Daoy (cell line): ENCODE measurements at regions not wholly inside any gene's neighbourhood (a gene's known extent, or its start where the extent isn't known, plus 50 kb on each side); places are given as distances from the start of the nearest gene placed in this dataset.
"Not testable (repeated sequence)": the region's sequence is repeated elsewhere in the genome, so short reads cannot be mapped to it uniquely, and the experiment has no call there.

ENCODE experiments used
- DNase-seq: peaks from one replicate; pipeline ENCODE4 v3.0.0-alpha.2; 2015; ENCODE audit warnings: low read depth

GRCh38 chr3:63096248-63097058 lies 181.7 kb upstream of the SYNPR start:
- DNase-seq, result no peak

GRCh38 chr3:63097396-63097795 lies 180.7 kb upstream of the SYNPR start:
- DNase-seq, result no peak

GRCh38 chr3:63116922-63117321 lies 161.2 kb upstream of the SYNPR start:
- DNase-seq, result no peak

DNA sequence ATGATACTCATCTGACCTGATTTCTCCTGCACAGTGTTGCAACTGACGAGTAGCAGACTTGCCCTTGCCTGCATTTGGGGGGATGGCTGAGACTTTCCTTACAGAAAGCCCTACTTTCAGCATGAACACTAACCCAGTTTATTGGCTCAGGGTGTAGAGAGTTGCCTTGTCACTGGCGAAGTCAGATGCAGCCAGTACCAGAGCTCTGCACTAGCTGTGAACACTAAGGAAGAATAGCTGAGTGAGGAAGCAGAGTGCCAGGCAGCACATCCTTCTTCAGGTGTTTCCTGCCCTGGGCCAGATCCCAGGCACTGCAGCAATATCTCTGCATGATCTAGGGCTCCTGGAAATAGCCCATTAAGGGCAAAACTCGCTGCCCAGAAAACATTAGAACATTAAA lies 154.0 kb upstream of the SYNPR start:
- no peak for DNase-seq

GRCh38 chr3:63126530-63126929 lies 151.6 kb upstream of the SYNPR start:
- DNase-seq, result no peak

GRCh38 chr3:63128380-63128779 lies 149.7 kb upstream of the SYNPR start:
- no peak for DNase-seq

GRCh38 chr3:63130625-63131024 lies 147.5 kb upstream of the SYNPR start:
- no peak for DNase-seq

DNA sequence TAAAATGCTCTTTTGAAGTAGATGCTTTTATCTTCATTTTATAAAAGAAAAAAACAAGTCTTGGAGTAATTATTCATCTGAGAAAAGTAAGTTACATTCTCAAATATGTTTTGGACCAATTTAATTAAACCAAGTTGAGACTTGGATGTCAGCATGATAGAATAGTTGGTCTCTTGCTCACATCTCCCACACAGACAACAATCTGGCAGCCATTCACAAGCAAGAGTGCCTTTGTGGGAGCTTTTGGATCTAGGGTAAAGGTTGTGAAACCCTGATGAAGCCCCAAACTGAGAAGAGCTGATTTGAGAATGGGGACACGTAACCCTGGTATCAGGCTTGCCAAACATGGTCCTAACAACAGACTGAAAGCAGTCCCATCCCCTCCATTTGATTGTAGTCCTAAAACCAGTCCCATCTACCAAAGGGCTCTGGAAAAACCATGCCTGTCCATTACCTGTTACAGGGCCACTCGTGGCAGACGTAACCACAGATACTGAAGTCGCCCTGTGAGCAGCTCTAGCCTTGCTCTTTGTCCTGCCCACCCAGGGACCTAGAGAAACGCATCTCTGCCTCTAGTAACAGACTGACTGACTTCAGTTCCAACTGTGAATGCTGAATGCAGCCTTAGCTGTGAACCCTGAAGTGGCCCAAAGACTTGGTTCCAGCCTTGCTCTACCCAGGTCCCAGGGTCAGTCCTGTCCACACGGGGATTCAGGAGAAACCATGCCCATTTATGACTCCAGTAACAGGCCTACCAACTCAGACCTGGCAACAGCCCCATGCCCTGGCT lies 145.5 kb upstream of the SYNPR start:
- no peak for DNase-seq

DNA sequence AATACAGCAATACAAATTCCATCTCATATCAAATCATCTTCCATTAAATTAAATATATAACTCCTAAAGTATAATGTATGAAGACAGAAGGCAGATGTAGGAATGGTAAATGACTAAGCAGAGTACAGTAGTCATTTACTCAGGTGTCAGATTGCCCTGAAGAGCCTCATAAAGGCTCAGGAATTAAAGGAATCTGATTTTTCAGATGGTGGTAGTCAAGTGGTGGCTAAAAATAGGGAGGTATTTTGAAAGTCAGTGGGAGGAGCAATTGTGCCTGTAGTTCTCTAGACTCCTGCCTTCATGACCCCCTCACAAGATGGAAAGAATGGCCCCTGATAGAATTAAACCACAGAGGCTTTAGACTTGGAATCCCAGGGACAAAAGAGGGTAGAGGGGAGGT lies 142.7 kb upstream of the SYNPR start:
- DNase-seq, result peak; percentile 15

GRCh38 chr3:63136249-63136648 lies 141.9 kb upstream of the SYNPR start:
- not testable (repeated sequence) for DNase-seq

DNA sequence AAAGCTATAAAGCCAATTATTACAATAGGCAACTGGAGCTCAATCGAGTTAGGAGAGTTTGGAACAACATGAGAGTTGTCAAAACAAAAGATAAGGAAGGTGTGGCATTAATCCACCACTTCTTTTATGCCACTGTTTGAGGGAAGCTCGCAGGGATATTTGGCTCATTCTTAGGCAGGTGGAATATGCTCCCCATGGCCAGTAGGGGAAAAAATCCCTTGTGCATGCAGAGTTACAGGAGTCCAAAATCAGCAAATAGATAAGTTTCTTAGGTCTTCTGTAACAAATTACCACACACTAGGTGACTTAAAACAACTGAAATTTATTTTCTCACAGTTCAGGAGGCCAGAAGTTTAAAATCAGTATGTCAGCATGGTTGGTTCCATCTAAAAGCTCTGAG lies 135.4 kb upstream of the SYNPR start:
- DNase-seq, result no peak

DNA sequence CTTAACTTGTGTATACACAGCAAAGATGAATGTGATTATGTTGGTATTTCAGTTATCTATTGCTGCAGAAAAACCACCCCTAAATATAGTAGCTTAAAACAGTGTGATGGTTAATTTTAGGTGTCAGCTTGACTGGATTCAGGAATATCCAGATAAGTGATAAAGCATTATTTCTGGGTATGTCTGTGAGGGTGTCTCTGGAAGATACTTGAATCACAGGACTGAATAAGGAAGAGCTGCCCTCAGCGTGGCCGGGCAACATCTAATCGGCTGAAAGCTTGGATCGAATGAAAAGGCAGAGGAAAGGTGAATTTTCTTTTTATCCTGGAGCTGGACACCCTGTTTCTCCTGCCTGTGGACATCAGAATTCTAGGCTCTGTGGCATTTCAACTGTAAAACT lies 132.0 kb upstream of the SYNPR start:
- no peak for DNase-seq

DNA sequence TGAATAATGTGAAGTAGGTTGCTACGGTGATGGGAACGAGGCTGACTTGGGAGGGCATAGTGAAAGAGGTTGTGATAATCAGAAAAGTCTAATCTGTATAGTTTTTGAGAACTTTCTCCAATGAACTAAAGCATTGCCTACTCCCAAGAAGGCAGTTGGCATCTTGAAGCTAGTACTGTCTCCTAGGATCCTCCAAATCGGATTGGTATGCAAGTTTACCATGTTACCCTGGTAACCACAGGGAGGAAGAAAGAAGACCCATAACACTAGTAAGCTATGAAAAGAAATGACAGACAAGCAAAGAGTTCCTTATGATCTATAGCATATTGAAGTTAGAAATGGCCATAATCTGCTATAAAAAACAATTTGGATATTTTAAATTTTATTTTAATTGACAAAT lies 127.2 kb upstream of the SYNPR start:
- DNase-seq, result no peak

GRCh38 chr3:63151897-63152296 lies 126.2 kb upstream of the SYNPR start:
- DNase-seq, result no peak

DNA sequence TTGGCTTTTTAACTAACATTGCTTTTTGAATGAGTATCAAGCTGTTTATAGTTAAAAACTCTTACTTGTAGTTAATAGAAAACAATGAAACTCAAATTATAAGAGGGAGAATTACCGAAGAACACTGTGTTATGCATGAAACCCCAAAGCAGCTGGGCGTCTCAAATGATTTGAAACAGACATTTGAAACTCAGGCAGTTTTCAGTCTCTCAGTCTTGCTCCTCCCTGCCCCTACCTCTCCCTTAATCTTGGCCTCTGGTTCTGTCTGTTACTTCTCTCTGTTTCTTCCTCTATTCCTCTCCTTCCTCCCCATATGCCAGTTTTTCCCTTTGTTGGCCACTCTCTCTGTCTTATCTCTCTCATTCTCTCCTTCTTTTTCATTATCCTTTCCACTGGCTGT lies 118.3 kb upstream of the SYNPR start:
- DNase-seq, result no peak

DNA sequence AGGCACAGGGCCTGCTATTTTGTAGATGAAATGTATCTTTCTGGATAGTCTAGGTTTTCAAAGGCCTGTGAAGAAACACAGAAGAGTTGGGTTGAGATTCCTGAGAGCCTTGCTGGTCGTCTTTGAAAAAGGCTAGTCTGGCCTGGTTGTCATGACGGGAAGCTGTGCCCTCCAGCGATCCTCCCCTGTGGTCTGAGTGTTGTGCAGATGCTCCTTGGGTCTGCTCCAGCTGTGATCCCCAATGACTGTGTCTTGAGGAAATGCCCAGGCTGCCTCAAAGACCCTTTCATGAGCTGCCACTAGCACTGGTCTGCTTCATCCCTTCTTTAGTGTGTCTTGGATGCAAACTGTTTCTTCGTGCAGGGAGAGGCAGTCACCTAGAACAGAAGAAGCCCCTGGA lies 111.0 kb upstream of the SYNPR start:
- DNase-seq, result no peak

GRCh38 chr3:63168179-63168578 lies 109.9 kb upstream of the SYNPR start:
- no peak for DNase-seq

GRCh38 chr3:63179862-63180522 lies 98.1 kb upstream of the SYNPR start:
- DNase-seq, result no peak

GRCh38 chr3:63192248-63192647 lies 85.9 kb upstream of the SYNPR start:
- no peak for DNase-seq

DNA sequence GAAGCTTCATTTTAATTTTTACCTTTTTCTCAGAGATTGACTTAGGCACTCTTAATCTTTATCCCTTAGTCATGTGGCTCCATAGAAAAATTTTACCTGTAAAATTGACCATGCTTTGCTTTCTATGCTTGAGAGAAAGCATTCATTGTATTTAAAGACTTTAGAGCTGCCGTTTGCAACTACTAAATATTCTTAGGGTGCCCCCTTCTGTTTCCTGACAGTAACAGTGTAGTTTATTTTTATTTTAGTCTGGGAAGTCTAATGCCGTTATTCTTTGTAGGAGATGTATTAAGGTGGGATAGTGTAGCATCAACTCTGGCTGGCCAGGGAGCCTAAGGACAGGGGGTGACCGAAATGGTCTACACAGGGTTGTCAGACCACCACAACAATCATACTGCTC lies 84.5 kb upstream of the SYNPR start:
- DNase-seq, result no peak

DNA sequence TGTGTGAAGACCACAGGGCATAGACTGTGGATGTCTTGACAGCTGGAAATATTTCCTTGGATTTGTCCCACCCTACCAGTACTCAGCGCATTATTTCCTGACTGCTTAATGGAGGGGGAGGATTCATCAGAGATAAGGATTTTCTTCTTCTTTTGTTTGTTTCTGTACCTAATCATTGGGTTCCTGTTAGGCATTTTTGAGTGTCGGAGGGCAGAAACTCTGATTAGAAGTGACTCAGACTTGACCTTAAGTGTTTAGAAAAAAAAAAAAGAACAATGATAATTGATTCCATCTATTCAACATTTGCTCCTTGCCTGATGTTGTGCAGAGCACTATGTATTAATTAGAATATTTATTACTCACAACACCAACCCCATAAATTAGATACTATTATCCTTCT lies 78.5 kb upstream of the SYNPR start:
- DNase-seq, result no peak

- DNase-seq, result no peak
These were observed 75.6 kb upstream of the SYNPR start for GRCh38 chr3:63202529-63202928.

GRCh38 chr3:63207066-63207590 lies 71.0 kb upstream of the SYNPR start:
- no peak for DNase-seq
